HG03039 (cell line): ENCODE measurements at regions not wholly inside any gene's neighbourhood (a gene's known extent, or its start where the extent isn't known, plus 50 kb on each side); places are given as distances from the start of the nearest gene placed in this dataset.

ENCODE experiments used
- ATAC-seq: cut with Tn5 transposase; IDR thresholded peaks from one replicate; pipeline ENCODE4 v1.9.1; 2021; ENCODE audit warnings: mild to moderate bottlenecking, moderate library complexity; ENCODE audit not compliant: unreplicated experiment

- ATAC-seq = no peak
These were observed 53.7 kb downstream of the RPS12 start for GRCh38 chr6:132868057-132868456.

- ATAC-seq = peak; percentile 99
These were observed 58.6 kb downstream of the RPS12 start for GRCh38 chr6:132872923-132873322.

- no peak for ATAC-seq
These were observed 62.6 kb downstream of the RPS12 start for GRCh38 chr6:132877003-132877402.

- ATAC-seq = no peak
These were observed 72.8 kb downstream of the RPS12 start for GRCh38 chr6:132887204-132887603.

GRCh38 chr6:132888701-132889100 lies 74.3 kb downstream of the RPS12 start:
- ATAC-seq = no peak

DNA sequence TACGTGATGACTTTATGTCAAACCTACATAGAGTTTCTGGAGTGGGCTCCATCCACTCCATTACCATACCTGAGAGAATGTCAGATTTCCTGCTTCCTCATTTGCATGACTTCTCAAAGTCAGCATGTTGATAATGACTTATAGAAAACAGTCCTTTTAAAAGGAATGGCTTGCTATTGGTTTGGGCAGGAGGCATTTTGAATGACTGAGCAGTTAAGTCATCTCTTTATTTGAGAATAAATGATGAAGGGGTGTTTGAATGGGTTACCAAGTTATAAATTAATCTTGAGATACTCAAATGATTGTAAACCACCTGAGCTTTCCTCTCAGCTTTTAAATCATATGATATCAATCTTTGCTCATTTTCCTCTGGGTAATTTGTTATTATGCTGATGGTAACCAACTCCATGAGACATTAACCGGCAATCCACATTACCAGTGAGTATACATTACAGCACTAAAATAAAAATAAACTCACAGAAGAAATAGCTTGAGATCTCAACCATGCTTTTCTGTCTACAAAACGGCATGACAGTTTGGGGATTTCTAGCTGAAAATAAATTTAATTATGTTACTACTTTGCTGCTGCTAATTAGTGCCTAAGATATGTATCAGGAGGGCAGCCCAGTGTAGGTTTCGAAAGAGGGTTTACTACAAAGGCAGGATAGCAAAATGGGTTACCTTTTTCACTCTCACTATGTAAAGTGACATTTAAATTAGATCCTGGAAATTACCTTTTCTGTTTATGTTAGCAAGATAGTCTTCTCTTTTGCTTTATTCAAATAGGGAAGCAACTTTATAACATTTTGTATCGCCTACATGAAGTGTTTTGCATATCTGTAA lies 78.8 kb downstream of the RPS12 start:
- no peak for ATAC-seq

DNA sequence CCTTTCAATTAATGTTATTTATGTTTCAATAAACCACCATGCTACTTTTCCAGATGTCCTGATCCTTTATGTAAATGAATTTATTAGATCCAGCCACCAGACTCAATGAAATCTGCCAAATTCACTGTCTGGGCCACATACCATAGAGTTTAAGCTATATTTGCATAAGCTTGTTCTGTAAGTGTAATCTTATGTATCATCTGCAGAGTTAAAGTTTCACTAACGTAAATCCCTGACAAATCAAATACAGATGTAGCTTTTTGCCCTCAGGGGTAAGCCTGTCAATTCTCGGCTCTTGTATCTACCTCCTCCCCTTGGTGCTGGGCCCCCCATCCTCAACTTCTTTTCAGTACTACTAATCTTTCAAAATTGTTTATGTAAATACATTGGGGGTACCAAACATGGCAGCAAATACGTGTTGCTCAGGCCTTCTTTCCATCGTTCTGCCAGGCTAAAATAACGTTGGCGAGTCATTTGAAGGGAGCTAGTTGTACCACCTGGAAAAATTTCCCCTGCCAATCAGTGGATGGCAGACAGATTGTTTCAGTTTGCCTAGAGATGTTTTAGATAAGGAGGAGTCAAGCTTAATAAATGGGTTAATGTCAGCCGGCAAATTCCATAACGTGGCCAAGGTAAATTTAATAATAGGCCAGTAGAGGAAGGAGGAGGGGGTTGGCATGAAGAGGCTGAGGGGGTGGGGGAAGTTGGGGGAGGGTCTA lies 79.6 kb downstream of the RPS12 start:
- no peak for ATAC-seq

DNA sequence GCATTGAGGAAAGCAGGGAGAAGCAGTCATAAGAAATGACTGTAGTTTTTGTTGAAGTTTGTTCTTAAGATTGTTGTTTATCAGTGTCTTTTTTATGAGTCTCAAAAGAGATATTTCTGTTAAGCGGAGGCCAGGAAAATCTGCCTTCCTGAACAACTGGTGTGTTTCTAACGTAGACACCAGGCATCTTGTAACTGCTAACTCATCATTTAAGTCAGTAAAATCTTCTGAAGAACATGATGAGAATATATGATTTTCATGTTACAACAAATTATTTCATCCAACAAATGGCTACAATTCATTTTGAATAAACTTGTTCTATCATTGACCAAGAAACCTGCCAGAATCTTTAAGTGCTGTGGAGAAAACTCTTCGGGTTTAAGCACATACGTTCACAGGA lies 84.0 kb downstream of the RPS12 start:
- no peak for ATAC-seq

DNA sequence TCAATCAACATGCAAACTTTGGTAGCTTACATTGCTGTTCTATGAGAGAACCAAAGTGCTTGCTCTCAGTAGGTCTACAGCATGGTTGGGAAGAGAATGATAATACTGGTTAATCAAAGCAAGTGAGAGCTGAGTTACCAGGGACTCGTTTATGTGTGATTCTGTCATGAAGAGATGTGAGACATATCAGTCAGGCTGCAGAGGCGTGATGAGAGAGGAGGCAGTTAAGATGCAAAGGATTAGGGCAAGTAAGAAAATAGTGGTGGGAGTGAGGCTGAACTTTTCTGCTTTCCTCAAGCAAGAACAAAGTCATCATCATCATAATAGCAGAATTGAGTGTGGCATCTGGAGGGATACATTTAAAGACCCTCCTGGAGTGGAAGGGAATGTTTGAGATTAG lies 86.5 kb downstream of the RPS12 start:
- ATAC-seq = no peak

GRCh38 chr6:132902901-132903300 lies 88.5 kb downstream of the RPS12 start:
- ATAC-seq = no peak

DNA sequence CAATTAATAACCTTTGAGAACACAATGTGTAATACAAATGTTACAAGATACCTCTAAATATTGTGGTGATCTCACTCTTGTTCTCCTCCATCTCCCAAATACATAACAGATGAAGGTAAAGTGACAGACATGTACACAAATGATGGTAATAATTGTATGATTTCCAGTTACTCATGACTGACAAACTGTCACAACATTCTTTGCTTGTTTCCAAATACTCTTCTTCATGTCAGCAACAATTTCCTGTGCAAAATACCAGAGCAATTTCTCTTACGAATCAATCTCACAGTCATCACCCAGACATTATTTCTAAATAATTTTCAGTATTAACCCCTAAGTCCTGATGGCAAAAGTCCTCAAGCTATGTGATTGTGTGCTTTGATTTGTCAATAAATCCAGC lies 92.9 kb downstream of the RPS12 start:
- no peak for ATAC-seq

- no peak for ATAC-seq
These were observed 93.5 kb downstream of the RPS12 start for GRCh38 chr6:132907914-132908313.

DNA sequence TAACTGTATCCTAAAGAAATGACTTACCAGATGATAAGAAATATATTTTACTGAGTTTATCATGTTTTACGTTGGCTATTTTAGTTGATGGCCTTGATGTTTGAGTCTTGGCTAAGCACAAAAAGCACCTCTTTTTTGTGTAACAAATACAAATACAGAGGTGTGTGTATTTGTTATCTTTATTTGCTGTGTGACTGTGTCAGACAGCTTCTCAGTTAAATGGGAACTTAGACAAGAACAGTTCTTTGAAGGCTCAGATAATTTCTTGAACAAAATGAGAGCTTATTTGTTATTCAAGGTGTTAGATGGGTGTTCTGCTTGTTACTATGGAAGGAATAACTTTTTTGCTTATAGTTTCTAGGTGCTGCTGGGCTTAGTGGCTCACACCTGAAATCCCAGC lies 95.4 kb downstream of the RPS12 start:
- no peak for ATAC-seq

DNA sequence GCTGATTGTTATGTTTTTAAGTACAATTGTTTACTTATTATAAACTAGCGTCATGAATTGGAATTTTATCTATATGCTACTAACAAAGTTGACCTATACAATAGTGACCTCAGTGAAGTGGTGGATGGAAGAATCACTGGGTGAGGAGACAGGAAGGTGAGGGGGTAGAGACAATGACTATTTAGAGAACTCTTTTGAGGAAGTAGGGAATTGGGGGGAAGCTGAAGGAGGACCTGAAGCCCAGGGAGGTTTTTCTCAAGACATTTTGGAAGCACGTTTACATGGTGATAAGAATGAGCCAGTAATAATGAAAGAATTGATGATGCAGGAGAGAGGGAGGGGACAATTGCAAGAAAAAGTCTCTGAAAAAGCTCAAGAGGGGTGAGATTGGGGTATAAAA lies 96.4 kb downstream of the RPS12 start:
- ATAC-seq = no peak

DNA sequence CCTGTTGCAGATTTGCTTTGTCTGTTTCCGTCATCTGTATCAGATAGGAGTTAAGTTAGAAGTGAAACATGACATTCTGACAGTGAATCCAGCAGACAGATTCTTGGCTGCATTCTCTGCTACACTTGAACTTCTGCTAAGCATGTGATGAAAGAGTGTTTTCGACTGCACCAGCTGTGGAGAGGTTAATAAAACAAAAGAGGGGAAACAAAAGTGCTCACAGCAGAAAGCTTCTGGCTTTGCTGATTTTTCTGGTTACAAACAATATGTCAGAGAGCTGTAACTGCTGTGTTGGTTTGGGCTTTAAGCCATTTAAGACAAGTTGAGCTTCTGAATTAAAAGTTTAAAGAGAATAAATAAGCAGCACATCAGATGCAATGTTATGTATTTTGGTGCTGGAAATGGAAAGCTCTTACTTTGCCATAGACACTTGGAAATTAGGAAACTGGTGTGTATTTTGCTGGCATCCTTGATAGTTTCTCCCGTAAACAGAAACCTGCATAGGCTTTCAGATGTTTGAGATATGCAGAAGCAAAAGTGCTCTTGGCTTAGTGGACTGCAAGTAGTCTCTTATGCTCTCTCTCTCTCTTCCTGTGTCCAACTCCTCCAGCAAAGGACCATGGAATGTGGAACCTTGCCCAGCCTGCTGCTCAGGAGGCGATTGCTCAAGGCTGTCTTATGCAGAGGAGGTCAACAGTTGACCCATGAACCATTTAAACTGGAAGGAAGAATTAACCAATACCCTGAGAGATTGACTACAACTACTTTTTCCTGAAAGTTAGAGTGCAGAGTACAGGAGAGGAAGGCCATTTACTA lies 104.9 kb downstream of the RPS12 start:
- no peak for ATAC-seq

DNA sequence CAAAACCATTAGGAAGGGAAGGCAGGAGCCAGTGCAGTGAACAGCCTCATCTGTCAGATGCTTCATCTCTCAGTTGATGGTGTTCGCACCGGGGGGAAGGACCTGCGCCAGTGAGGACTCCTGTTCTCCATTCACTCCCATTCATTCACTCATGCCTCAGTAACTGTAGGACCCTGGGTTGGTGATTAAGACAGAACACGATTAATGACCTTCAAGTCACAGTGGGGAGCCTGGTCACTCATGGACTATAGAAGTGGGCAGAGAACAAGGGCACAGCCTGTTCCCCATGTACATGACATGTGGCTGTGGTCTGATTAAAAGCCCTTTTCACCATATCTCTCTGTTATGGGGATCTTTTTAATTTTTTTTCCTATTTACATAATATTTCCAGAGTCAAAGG lies 113.3 kb downstream of the RPS12 start:
- ATAC-seq = no peak

DNA sequence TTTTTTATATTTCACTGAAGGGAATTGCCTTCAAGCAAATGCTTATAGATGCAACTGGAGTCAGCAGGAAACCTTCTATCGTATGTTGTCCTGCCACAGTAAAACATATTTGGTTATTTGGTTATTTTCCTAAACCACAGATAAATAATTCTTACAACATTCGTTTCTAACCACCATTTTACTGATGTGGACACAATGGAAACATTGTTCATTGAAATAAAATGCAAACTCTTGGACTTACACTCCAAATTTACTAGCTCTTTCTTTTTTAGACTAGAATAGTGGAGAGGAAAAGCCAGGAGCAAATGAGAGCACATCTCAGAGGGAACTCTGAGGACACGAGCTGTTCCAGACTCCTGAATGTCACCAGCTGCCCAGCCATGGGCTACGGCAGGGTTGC lies 114.8 kb downstream of the RPS12 start:
- no peak for ATAC-seq

- no peak for ATAC-seq
These were observed 116.9 kb downstream of the RPS12 start for GRCh38 chr6:132931313-132931712.

DNA sequence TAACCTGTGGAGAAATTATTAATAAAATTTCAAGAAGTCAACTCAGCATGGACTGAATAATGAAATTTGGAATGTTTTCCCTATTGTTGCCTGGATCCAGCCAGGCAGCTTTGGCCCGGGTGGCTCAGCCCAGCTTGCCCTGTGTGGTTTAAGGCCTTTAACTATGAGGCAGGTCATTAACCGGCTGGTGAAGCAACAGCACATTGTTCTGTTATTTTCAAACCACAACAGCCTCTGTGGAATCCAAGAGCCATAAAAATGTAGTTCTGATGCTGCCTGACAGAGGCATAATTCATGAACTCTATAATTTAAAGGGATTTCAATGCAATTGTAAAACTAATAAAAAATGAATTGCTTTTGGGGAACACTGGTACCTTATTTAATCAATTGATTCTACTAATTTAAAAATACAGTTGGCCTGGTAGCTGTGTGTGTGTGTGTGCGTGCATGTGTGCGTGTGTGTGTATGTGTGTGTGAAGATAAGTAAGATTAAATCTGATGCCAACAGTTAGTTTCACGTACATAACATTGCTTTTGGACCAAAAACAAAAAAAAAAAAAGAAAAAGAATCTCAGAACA lies 117.7 kb downstream of the RPS12 start:
- no peak for ATAC-seq

DNA sequence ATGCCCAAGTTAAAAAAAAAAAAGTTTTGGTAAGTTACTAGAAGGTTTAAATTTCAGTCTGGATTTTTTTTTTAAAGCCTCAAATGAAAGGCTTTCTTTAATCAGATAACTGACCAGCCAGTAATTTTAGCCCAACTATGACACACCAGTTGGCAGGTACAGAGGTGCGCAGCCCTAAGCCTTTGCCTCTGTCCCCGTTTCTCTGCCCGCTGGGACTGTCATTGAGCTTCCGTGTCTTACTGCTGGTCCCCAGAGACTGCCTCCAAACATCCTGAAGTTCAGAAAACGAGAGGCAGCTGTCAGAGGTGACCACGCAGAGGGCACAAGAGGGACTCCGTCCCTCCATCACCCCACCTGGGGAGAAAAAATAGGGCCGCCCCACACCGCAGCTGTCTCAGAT lies 118.2 kb downstream of the RPS12 start:
- no peak for ATAC-seq

DNA sequence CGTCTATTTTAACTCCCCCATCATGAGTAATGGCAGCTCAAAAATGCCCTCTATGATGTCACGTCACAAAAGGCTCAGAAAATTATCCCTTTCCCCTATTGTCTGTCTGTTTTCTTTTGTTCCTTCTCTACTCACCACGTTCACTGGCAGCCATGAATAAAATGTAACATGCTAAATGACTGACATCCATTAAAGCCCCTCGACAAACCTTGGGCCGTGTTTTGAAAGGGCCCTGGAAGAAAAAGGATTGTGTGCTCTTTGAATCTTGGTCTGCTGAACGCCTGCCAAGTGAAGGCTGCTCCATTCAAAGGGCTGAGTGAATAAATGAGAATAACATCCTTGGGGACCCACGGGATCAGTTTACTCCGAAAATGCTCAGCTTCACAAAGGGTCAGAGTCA lies 118.7 kb downstream of the RPS12 start:
- ATAC-seq = no peak
